ENCODE measurements at regions not wholly inside any gene's neighbourhood (a gene's known extent, or its start where the extent isn't known, plus 50 kb on each side); places are given as distances from the start of the nearest gene placed in this dataset.

DNA sequence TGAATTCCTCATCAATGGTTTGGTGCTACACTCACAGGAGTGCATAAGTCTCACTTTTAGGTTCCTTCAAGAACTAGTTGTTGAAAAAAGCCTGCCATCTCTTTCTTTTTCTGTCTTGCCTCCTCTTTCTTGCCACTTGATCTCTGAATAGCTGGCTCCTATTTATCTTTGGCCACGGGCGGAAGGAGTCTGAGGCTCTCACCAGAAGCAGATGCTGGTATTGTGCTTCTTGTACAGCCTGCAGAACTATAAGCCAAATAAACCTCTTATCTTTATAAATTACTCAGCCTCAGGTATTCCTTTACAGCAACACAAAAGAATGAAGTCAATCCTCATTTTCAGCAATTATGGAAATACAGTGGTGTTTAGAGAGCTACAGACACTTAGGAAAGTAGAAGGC lies 247.1 kb upstream of the PRR16 start:
- POLR2A ChIA-PET = no interaction called here

DNA sequence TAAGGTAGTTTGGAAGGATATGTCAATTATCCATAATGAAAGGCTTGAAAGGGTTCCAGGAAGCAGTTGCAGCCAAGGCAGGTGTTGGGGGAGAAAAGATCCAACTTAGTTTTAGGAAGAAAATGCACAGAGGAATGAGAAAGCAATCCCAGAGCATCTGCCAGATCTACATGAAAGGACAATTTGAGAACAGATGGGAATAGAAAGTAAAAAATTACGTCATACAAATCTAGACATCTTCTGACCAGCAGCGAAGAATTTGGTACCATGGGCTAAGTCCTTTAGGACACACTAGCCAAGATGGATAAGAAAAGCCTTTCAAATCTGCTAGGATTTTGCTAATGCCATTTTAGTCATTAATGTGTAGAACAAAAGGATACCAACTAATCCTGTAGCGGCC lies 244.1 kb upstream of the PRR16 start:
- Histone ChIP-seq H3K9me3 (no peaks in the 10 kb centered on the region), H3F3A (replicated peaks; ENCODE audit: insufficient read depth) (no peaks in the 10 kb centered on the region), H3K4me3 (ENCODE audit: low read depth in 2 of 2, low read length in 1 of 2) (no peak overlapping the region), H3K27ac (ENCODE audit: low read depth in 2 of 2, low read length in 1 of 2) (no peak overlapping the region), H3K36me3 (replicated peaks in 1 of 2; ENCODE audit: control insufficient read depth in 1 of 2, insufficient read depth in 2 of 2, low read length in 1 of 2) (no peaks in the 10 kb centered on the region), H3K79me2 (ENCODE audit: insufficient read depth) (no peaks in the 10 kb centered on the region), H4K20me1 (ENCODE audit: insufficient read depth) (no peaks in the 10 kb centered on the region), H3K9ac (no peak overlapping the region), H3K4me1 (ENCODE audit: control insufficient read depth in 1 of 2, insufficient read depth in 2 of 2, low read depth in 1 of 2, low read length in 1 of 2) (no peaks in the 10 kb centered on the region), H3K4me2 (no peak overlapping the region), H3K27me3 (ENCODE audit: insufficient read depth) (no peaks in the 10 kb centered on the region), H2AFZ (ENCODE audit: low read depth) (no peak overlapping the region), H3K9me2 (no peaks in the 10 kb centered on the region; the same call in 1 of the 2 replicates)
- ChIA-PET POLR2A (no interaction called here), CTCF (no interaction called here)
- 81% methylated on average over 3 of the region's 3 CpGs for WGBS (ENCODE audit: low lambda C conversion rate)
- no peak for DNase-seq
- TF ChIP-seq NRF1 (IDR thresholded peaks at IDR 0.05; ENCODE audit: low read depth, low read length) (no peak), PBX3 (IDR thresholded peaks at IDR 0.05) (no peak), SIN3A (IDR thresholded peaks at IDR 0.05; ENCODE audit: borderline replicate concordance, low read depth, low read length) (no peak), YY1 (IDR thresholded peaks at IDR 0.05; ENCODE audit: low read depth) (no peak), CHD2 (IDR thresholded peaks at IDR 0.05; ENCODE audit: low read length, partially characterized antibody) (no peak), RXRA (IDR thresholded peaks at IDR 0.05; ENCODE audit: borderline replicate concordance, low read depth) (no peak), SMC3 (IDR thresholded peaks at IDR 0.05; ENCODE audit: low read depth, low read length) (no peak), NFIC (IDR thresholded peaks at IDR 0.05; ENCODE audit: borderline replicate concordance) (no peak), GATA2 (CRISPR knock-in tag; IDR thresholded peaks at IDR 0.05) (no peak), FOSL2 (IDR thresholded peaks at IDR 0.05; ENCODE audit: borderline replicate concordance, low read depth) (no peak), REST (IDR thresholded peaks at IDR 0.05; ENCODE audit: low read depth, low read length) (no peak)

More for the DNA sequence above, 247.1 kb upstream of the PRR16 start:
- WGBS (ENCODE audit: low lambda C conversion rate) = 76% methylated on average over 2 of the region's 2 CpGs
- Histone ChIP-seq H3K9me2 (no peaks in the 10 kb centered on the region), H4K20me1 (ENCODE audit: insufficient read depth) (no peaks in the 10 kb centered on the region), H3K27me3 (ENCODE audit: insufficient read depth) (no peaks in the 10 kb centered on the region), H3K4me2 (no peak overlapping the region), H3K27ac (ENCODE audit: low read depth in 2 of 2, low read length in 1 of 2) (no peak overlapping the region), H3K79me2 (ENCODE audit: insufficient read depth) (no peaks in the 10 kb centered on the region), H3K36me3 (replicated peaks in 1 of 2; ENCODE audit: control insufficient read depth in 1 of 2, insufficient read depth in 2 of 2, low read length in 1 of 2) (no peaks in the 10 kb centered on the region), H3K9me3 (no peaks in the 10 kb centered on the region), H3K9ac (no peak overlapping the region), H3F3A (replicated peaks; ENCODE audit: insufficient read depth) (no peaks in the 10 kb centered on the region), H2AFZ (ENCODE audit: low read depth) (no peak overlapping the region), H3K4me1 (ENCODE audit: control insufficient read depth in 1 of 2, insufficient read depth in 2 of 2, low read depth in 1 of 2, low read length in 1 of 2) (no peaks in the 10 kb centered on the region), H3K4me3 (ENCODE audit: low read depth in 2 of 2, low read length in 1 of 2) (no peak overlapping the region)
- DNase-seq = no peak
- CTCF ChIA-PET = no interaction called here
- TF ChIP-seq USF1 (IDR thresholded peaks at IDR 0.05; ENCODE audit: borderline replicate concordance, low read depth) (no peak), EZH2phosphoT487 (IDR thresholded peaks at IDR 0.05; ENCODE audit: borderline replicate concordance, low read depth) (no peak), YY1 (IDR thresholded peaks at IDR 0.05; ENCODE audit: low read depth) (no peak), TEAD4 (IDR thresholded peaks at IDR 0.05; ENCODE audit: borderline replicate concordance, insufficient read depth) (no peak), POLR2AphosphoS5 (IDR thresholded peaks at IDR 0.05; ENCODE audit: low read depth, low read length) (no peak), EP300 (IDR thresholded peaks at IDR 0.05; ENCODE audit: borderline replicate concordance in 1 of 2, low read depth in 1 of 2, low read length in 1 of 2) (no peak), JUND (IDR thresholded peaks at IDR 0.05) (no peak), NRF1 (IDR thresholded peaks at IDR 0.05; ENCODE audit: low read depth, low read length) (no peak)
